HG03139 (cell line): ENCODE measurements at regions not wholly inside any gene's neighbourhood (a gene's known extent, or its start where the extent isn't known, plus 50 kb on each side); places are given as distances from the start of the nearest gene placed in this dataset.
A peak's percentile ranks its signal among the peaks of the same experiment; 100 is the strongest.
"Not testable (repeated sequence)": the region's sequence is repeated elsewhere in the genome, so short reads cannot be mapped to it uniquely, and the experiment has no call there.

Experiments
- ATAC-seq: cut with Tn5 transposase; IDR thresholded peaks from one replicate; pipeline ENCODE4 v1.9.1; 2021; ENCODE audit not compliant: unreplicated experiment

GRCh38 chr3:88403319-88403718, 253.6 kb downstream of the C3orf38 start:
- no peak for ATAC-seq

- no peak for ATAC-seq
Measured at GRCh38 chr3:88408097-88408496, 258.3 kb downstream of the C3orf38 start.

GRCh38 chr3:88408935-88409334, 259.2 kb downstream of the C3orf38 start:
- no peak for ATAC-seq

GRCh38 chr3:88410259-88410658, 260.5 kb downstream of the C3orf38 start:
- ATAC-seq: no peak

- ATAC-seq: no peak
Measured at GRCh38 chr3:88412346-88412745, 262.6 kb downstream of the C3orf38 start.

- ATAC-seq: no peak
Measured at GRCh38 chr3:88416436-88416835, 266.7 kb downstream of the C3orf38 start.

- ATAC-seq: no peak
Measured at GRCh38 chr3:88418219-88418618, 268.5 kb downstream of the C3orf38 start.

- peak; percentile 97 for ATAC-seq
Measured at GRCh38 chr3:88433568-88433967, 283.8 kb downstream of the C3orf38 start.

GRCh38 chr3:88434001-88434400, 284.2 kb downstream of the C3orf38 start:
- ATAC-seq: no peak

GRCh38 chr3:88440701-88441100, 290.9 kb downstream of the C3orf38 start:
- no peak for ATAC-seq

- no peak for ATAC-seq
Measured at GRCh38 chr3:88443066-88443465, 293.3 kb downstream of the C3orf38 start.

- no peak for ATAC-seq
Measured at GRCh38 chr3:88444251-88444650, 294.5 kb downstream of the C3orf38 start.

- ATAC-seq: no peak
Measured at GRCh38 chr3:88452228-88452627, 302.5 kb downstream of the C3orf38 start.

- ATAC-seq: no peak
Measured at GRCh38 chr3:88460369-88460768, 310.6 kb downstream of the C3orf38 start.

- no peak for ATAC-seq
Measured at GRCh38 chr3:88462230-88462629, 312.5 kb downstream of the C3orf38 start.

GRCh38 chr3:88467191-88467590, 317.4 kb downstream of the C3orf38 start:
- ATAC-seq: no peak

- no peak for ATAC-seq
Measured at GRCh38 chr3:88469216-88469615, 319.5 kb downstream of the C3orf38 start.

GRCh38 chr3:88478460-88478859, 328.7 kb downstream of the C3orf38 start:
- no peak for ATAC-seq

GRCh38 chr3:88480822-88481221, 331.1 kb downstream of the C3orf38 start:
- ATAC-seq: no peak

GRCh38 chr3:88485001-88485400, 335.2 kb downstream of the C3orf38 start:
- ATAC-seq: no peak

- not testable (repeated sequence) for ATAC-seq
Measured at GRCh38 chr3:88508818-88509217, 359.1 kb downstream of the C3orf38 start.

GRCh38 chr3:88509582-88509981, 359.8 kb downstream of the C3orf38 start:
- no peak for ATAC-seq

- no peak for ATAC-seq
Measured at GRCh38 chr3:88528494-88528893, 378.7 kb downstream of the C3orf38 start.

- ATAC-seq: no peak
Measured at GRCh38 chr3:88534534-88534933, 384.8 kb downstream of the C3orf38 start.
